NCI-H774 (cell line): ENCODE measurements at regions not wholly inside any gene's neighbourhood (a gene's known extent, or its start where the extent isn't known, plus 50 kb on each side); places are given as distances from the start of the nearest gene placed in this dataset.

Source experiments
- DNase-seq: peaks from one replicate; lab custom pipeline; 2025; lab: John Stamatoyannopoulos, UW

DNA sequence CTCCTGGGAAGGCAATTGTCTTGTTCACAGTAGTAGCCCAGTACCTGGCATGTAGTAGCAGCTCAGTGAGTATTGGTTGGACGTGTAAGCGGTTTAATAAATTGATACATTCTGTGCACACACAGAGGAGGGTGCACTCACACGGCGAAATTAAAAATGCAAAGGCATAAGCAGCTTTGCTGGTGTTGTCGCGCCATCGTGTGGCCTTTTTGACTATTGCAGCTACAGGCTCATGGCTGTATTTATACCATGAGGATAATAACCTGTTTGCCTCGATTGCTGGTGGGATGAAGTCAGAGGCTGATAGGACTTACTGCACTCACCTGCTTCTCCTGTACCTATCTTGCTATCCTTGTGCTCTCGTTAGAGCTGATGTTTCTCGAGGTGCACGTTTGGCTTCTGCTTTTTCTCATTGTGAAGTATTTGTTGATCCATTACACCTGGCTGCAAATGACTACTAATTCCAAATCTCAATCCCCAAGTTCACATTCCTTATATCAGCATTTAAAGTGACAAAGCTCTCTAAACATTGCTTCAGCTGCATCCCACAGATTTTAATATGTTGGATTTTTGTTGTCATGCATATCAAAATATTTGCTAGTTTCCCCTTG lies 61.5 kb downstream of the TBXT start:
- DNase-seq = peak; percentile 88

DNA sequence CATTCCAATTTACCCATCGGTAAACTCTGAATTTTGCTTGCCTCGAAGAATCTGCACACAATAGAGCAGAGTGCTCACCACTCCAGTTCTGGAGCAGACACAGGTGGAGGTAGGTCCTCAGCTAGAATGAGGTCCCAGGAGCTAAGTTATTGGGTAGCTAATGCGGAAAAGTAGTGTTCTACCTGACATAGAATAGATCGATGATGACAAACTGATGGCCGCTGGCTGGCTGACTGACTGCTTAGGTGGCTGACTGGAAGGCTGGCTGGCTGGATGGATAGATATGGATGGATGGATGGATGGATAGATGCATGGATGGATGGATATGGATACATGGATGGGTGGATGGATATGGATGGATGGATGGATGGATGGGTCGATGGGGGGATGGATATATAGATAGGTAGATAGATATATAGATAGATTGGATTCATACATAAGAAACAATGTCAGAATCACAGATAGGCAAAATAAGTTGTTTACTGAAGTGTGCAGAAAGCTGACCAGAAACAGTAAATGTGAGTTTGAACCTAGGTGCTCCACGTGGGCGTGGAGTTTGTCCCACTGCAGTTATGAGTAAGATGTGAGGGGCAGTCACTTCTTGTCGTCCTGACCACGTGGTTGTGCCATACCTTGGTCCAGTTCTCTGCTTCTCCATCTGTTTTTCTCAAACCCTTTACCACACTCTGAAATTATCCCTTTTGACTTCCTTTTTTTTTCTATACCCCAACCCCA lies 62.1 kb downstream of the TBXT start:
- DNase-seq = no peak

DNA sequence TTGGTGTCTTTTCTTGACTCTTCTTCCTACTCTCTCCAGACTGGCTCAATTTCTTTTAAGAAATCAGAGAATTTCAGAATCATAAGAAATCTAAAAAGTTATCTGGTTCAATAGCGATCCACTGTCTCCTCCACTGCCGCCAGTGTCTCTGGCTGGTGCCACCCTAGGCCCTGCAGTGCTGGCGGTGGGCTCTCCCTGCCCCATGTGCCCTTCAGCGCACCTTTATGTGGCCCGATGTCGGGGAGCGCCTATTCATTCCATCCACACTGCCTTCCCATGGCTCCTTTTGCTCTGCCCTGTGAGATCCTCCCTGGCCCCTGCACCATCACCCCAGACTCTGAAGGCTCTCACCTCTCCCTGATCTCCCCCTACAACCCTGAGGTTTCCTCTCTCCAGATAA lies 62.8 kb downstream of the TBXT start:
- no peak for DNase-seq

DNA sequence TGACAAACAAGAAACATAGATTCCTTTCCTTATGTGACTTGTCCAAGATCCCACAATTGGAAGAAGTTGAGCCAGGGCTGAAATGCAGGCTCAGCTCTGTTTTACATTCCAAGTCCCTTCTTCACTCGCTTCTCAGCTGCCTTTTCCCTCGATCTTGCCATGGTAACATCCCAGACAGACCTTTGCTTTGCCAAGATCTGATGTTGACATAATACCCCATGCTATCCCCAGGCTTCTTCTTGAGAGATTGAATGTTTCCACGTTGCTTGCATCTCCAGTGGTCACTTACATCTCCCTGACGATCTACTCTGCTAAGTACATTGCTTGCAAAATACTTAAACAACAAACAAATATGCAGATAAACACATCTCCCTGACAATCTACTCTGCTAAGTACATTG lies 63.5 kb downstream of the TBXT start:
- DNase-seq = no peak

DNA sequence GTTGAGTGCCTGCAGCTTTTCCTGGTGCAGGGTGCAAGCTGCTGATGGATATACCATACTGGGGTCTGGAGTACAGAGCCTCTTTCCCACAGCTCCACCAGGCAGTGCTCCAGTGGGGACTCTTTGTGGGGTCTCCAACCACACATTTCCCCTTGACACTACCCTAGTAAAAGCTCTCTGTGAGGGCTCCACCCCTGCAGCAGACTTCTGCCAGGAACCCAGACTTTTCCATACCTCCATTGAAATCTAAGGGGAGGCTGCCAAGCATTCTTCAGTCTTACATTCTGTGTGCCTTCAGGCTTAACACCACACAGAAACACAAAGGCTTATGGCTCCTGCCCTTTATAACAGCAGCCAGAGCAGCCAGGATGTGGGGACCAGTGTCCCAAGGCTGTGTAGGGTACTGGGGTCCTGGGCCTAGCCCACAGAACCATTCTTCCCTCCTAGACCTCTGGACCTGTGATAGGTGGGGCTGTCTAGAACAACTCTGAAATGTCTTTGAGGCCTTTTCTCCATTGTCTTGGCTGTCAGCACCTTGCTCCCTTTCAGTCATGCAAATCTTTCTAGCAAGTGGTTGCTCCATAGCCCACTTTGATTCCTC lies 65.7 kb downstream of the TBXT start:
- no peak for DNase-seq

DNA sequence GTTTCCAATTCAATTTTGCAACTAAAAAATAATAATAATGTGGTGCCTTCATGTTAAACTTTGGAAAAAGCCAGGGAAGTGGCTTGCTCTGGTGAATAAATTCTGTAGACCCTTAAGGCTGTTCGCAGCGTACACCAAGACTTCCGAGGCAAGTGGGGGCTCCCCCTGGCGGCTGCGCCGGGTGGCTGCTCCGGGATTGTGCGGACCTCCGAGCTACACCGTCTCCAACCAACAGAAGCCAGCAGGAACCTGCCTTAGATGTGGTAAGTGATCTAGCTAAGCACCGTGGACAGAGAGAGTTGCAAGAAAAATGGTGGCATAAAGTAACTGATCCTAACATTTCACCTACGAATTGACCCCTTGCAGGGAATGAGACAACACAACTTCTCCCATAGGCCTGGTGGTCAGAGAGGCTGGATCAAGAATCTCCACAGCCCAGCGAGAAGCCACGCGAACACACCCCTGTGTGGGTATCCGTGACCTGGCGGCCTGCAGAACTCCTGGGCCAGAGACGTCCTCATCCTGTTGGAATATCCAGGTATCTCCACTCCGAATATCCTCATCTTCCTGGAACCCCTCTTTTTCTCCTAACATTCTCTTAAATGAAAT lies 69.6 kb downstream of the TBXT start:
- peak; percentile 47 for DNase-seq

GRCh38 chr6:166087852-166088251 lies 79.8 kb downstream of the TBXT start:
- DNase-seq = no peak

GRCh38 chr6:166087246-166087645 lies 80.4 kb downstream of the TBXT start:
- DNase-seq = no peak

DNA sequence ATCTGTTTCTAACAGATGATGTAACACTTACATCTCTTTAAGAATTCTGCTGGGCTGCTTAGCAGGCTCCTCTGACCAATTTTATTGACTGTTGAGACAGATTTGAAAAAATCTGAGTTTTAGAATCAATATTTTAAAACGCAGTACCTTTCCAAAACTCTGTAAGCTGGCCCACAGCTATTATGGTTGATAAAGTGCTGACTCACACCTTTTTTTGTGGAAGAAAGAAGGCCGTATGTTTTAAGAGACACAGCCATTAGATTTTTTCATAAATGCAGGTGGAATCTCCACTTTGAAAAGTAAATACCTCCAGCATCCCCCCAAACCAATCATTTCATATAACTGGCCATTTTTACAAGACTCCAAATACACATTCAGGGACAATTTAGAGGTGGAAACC lies 82.2 kb downstream of the TBXT start:
- no peak for DNase-seq

GRCh38 chr6:166084951-166085350 lies 82.7 kb downstream of the TBXT start:
- DNase-seq = no peak

DNA sequence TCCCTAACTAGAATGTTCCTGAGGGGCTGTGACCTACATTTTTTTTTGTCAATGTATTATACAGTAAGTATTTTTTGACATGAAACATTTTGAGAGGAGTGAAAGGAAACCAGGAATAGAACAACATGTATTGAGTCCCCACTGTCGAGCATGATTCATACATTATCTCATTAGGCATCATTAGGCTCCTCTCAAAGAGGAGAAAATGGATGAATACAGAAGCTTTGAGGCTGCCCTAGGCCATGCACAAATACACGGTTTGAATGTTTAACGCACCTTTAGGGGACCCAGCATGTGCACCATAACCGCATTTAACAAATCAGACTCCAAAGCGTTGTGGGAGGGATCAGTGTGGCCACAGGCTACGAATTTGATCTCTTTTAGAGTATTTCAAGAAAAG lies 87.8 kb downstream of the TBXT start:
- DNase-seq = no peak

- no peak for DNase-seq
These were observed 89.4 kb downstream of the TBXT start for GRCh38 chr6:166078294-166078693.

GRCh38 chr6:166076625-166077024 lies 91.0 kb downstream of the TBXT start:
- no peak for DNase-seq

DNA sequence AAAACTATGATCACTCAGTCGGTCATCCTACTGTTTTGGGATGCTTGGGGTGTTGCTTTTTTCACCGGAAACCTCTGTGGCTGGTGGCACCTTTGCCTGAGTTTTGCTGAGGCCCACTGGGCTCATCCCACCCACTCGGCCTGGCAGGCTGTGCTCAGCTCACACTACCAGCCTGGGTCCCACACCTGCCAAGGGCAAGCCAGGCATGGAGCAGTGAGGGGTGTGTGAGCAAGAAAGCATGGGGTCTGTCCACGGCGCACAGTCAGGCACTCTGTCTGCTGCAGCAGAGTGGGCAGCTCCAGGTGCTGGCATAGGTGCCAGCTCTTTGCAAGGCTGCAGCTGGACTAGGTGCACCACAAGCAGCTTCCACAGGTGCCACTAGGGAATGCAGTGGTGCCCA lies 91.7 kb downstream of the TBXT start:
- no peak for DNase-seq

GRCh38 chr6:166075186-166075585 lies 92.5 kb downstream of the TBXT start:
- no peak for DNase-seq

GRCh38 chr6:166073082-166073481 lies 94.6 kb downstream of the TBXT start:
- DNase-seq = no peak

GRCh38 chr6:166068768-166069167 lies 98.9 kb downstream of the TBXT start:
- DNase-seq = no peak

DNA sequence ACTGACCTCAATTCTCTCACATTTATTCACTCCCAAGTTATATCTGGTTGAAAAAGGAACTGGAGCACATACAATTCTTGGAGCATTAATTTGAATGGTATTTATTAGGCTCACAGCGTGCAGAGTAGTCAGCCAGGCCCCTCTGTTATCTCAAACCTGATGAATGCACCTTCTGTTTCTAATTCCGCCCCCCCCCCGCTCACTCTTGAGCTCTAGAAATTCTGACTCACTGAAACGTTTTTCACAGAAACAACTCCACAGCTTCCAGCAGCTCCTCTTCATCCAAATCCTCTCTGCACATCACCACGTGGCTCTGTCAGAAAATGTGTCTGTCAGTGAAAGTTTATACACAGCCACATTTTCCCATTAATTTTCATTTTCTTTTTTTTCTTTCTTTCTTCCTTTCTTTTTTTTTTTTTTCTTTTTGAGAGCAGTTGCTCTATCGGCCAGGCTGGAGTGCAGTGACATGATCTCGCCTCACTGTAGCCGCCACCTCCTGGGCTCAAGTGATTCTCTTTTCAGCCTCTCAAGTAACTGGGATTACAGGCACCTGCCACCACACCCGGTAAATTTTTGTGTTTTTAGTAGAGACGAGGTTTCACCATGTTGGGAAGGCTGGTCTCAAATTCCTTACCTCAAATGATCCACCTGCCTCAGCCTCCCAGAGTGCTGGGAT lies 109.4 kb downstream of the TBXT start:
- DNase-seq = no peak

DNA sequence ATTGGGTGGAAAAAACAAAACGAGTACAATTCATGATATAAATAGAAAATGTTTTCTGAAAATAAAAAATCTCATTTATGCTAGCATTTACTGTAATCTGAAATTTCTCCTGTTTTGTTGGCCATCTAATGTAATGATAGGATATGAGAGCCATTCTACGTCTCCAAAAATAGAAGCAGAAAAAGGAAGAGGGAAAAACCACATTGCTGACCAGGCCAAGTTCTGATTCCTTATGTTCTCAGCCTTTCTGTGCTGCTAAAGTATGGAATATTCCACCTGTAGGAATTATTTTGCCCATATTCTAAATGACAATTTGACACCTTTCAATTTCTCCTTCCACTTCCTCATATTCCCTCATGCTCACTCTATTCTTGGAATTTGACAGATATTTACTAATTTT lies 110.2 kb downstream of the TBXT start:
- DNase-seq = no peak

DNA sequence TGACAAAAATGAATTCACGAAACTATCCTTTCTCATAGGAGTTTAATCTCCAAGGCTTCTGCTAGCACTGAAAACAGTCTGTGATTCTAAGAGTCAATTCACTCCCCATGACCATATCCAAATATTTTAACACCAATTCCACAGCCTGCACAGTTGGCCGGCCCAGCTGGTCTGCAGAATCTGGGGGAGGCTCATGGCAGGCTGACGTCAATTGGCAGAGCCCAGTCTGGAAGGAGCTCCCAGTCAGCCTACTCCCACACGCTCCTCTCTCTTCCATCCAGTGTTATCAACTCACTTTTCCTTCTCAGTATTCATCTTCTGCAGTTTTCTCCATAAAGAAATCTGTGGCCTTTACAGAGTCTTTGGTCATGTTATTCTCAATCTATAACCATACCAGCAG lies 111.0 kb downstream of the TBXT start:
- DNase-seq = no peak

- DNase-seq = no peak
These were observed 111.8 kb downstream of the TBXT start for GRCh38 chr6:166055801-166056200.

- DNase-seq = no peak
These were observed 114.8 kb downstream of the TBXT start for GRCh38 chr6:166052837-166053236.

DNA sequence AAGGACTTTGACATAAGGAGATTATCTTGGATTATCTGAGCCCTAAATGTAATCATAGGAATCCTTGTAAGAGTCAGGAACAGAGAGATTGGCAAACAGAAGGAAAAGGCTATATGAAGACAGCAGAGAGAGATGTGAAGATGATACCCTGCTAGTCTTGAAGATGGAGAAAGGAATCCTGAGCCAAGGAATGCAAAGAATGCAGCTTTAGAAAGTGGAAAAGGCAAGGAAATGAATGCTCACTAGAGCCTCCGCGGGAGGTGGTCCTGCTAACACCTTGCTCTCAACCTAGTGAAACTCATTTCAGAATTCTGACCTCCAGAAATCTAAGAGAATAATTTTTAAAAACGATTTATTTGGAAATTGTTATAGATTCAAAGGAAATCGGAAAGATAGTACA lies 117.1 kb downstream of the TBXT start:
- no peak for DNase-seq
